Gastroesophageal sphincter (tissue), 3 donors: ENCODE measurements at regions not wholly inside any gene's neighbourhood (a gene's known extent, or its start where the extent isn't known, plus 50 kb on each side); places are given as distances from the start of the nearest gene placed in this dataset.

Experiments
- POLR2A ChIP-seq, 2 donors: fragments of 450-650 bp; IDR thresholded peaks; one replicate each; pipeline ENCODE4 v1.6.1; 2017; ENCODE audit warnings: antibody characterized with exemption in 2 of 2, mild to moderate bottlenecking in 2 of 2, moderate library complexity in 1 of 2
- POLR2AphosphoS5 ChIP-seq: sonication (generic); formaldehyde crosslinking; IDR thresholded peaks from one replicate; pipeline ENCODE4 v1.6.1; 2017; ENCODE audit warnings: antibody characterized with exemption
- TF ChIP-seq, protein P1 (sequence below), 4 experiments: fragments of 200-600 bp in 2 of 4; fragments of 450-650 bp in 2 of 4; sonication (generic) in 1 of 4; IDR thresholded peaks; one replicate each; pipeline ENCODE4 v1.5.1; 2017 to 2019; ENCODE audit warnings: antibody characterized with exemption in 4 of 4, mild to moderate bottlenecking in 2 of 4, moderate library complexity in 2 of 4

DNA sequence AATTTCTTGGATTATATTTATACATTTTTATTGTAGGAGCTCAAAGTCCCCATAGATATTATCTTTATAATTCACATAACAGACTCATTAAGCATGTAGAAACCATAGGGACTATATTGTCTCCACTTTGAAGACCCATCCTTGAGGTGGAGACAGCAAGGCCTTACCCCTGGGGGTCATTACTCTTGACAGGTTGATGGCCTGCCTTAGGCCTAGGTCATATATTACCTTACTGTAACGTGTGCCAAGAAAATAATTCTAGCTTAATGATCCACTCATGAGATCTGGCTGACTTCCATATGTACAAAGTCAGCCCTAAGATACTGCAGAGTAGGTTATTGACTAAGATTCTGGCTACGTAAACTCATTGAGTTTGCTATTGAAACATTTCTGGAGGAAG, 65.4 kb upstream of the GLS start:
- no peak for TF ChIP-seq POLR2A (IDR thresholded peaks at IDR 0.05)
- TF ChIP-seq, protein P1, sequence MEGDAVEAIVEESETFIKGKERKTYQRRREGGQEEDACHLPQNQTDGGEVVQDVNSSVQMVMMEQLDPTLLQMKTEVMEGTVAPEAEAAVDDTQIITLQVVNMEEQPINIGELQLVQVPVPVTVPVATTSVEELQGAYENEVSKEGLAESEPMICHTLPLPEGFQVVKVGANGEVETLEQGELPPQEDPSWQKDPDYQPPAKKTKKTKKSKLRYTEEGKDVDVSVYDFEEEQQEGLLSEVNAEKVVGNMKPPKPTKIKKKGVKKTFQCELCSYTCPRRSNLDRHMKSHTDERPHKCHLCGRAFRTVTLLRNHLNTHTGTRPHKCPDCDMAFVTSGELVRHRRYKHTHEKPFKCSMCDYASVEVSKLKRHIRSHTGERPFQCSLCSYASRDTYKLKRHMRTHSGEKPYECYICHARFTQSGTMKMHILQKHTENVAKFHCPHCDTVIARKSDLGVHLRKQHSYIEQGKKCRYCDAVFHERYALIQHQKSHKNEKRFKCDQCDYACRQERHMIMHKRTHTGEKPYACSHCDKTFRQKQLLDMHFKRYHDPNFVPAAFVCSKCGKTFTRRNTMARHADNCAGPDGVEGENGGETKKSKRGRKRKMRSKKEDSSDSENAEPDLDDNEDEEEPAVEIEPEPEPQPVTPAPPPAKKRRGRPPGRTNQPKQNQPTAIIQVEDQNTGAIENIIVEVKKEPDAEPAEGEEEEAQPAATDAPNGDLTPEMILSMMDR (IDR thresholded peaks at IDR 0.05): no peak
- no peak for TF ChIP-seq POLR2AphosphoS5
